Gastroesophageal sphincter (tissue), 4 donors: ENCODE measurements at regions not wholly inside any gene's neighbourhood (a gene's known extent, or its start where the extent isn't known, plus 50 kb on each side); places are given as distances from the start of the nearest gene placed in this dataset.

Source experiments
- ATAC-seq: fragments of 150-250 bp; one replicate; pipeline ENCODE4 v1.9.1; 2016; ENCODE audit warnings: mild to moderate bottlenecking, moderate library complexity
- H3K27ac ChIP-seq, 4 donors: fragments of 200-600 bp; sonication (generic) in 3 of 4; 1 replicate in 3 of 4; 2 replicates in 1 of 4; pipeline ENCODE4 v1.5.1; 2016 to 2019
- H3K27me3 ChIP-seq: fragments of 200-600 bp; sonication (generic); one replicate; pipeline ENCODE4 v1.5.1; 2019
- H3K36me3 ChIP-seq, 2 donors: fragments of 200-600 bp; sonication (generic); one replicate each; pipeline ENCODE4 v1.5.1; 2019; ENCODE audit warnings: control low read depth in 1 of 2
- H3K4me1 ChIP-seq, 3 donors: fragments of 200-600 bp; sonication (generic); 1 replicate in 2 of 3; 2 replicates in 1 of 3; pipeline ENCODE4 v1.5.1; 2016 to 2019; ENCODE audit warnings: control low read depth in 2 of 3
- H3K4me3 ChIP-seq, 2 donors: fragments of 200-600 bp; sonication (generic); one replicate each; pipeline ENCODE4 v1.5.1; 2019; ENCODE audit warnings: mild to moderate bottlenecking in 1 of 2, moderate library complexity in 1 of 2
- H3K9me3 ChIP-seq, 3 donors: fragments of 200-600 bp; sonication (generic); one replicate each; pipeline ENCODE4 v1.5.1; 2017 to 2019; ENCODE audit warnings: control low read depth in 2 of 3
- CTCF ChIP-seq, 4 experiments: fragments of 200-600 bp in 2 of 4; fragments of 450-650 bp in 2 of 4; sonication (generic) in 1 of 4; IDR thresholded peaks; one replicate each; pipeline ENCODE4 v1.5.1; 2017 to 2019; ENCODE audit warnings: antibody characterized with exemption in 4 of 4, mild to moderate bottlenecking in 2 of 4, moderate library complexity in 2 of 4
- EP300 ChIP-seq: sonication (generic); formaldehyde crosslinking; IDR thresholded peaks from one replicate; pipeline ENCODE4 v1.6.1; 2017; ENCODE audit warnings: antibody characterized with exemption, mild to moderate bottlenecking
- POLR2A ChIP-seq, 2 donors: fragments of 450-650 bp; IDR thresholded peaks; one replicate each; pipeline ENCODE4 v1.6.1; 2017; ENCODE audit warnings: antibody characterized with exemption in 2 of 2, mild to moderate bottlenecking in 2 of 2, moderate library complexity in 1 of 2
- POLR2AphosphoS5 ChIP-seq: sonication (generic); formaldehyde crosslinking; IDR thresholded peaks from one replicate; pipeline ENCODE4 v1.6.1; 2017; ENCODE audit warnings: antibody characterized with exemption
- WGBS, 2 donors: methylation state at CpG; one replicate each; pipeline ENCODE4 v1.1.5; 2018; ENCODE audit warnings: low coverage in 1 of 2; 5-methylcytosine and 5-hydroxymethylcytosine counted together

- H3K36me3 ChIP-seq, result no peaks in the 10 kb centered on the region
- TF ChIP-seq CTCF (IDR thresholded peaks at IDR 0.05) (no peak), EP300 (no peak), POLR2AphosphoS5 (no peak), POLR2A (IDR thresholded peaks at IDR 0.05) (no peak)
- H3K4me1 ChIP-seq, result no peaks in the 10 kb centered on the region
- H3K4me3 ChIP-seq, result no peak overlapping the region
- H3K27ac ChIP-seq, result no peak overlapping the region
- no peaks in the 10 kb centered on the region for H3K27me3 ChIP-seq
- no peak for ATAC-seq
- no peaks in the 10 kb centered on the region for H3K9me3 ChIP-seq
- WGBS, 2 donors, result 79 to 100% methylated on average over 2 of the region's 2 CpGs
Observed at GRCh38 chr5:102613661-102614060, 114.9 kb upstream of the SLCO6A1 start.

- Histone ChIP-seq H3K27me3 (no peaks in the 10 kb centered on the region), H3K4me1 (no peaks in the 10 kb centered on the region), H3K36me3 (no peaks in the 10 kb centered on the region), H3K4me3 (no peak overlapping the region), H3K9me3 (no peaks in the 10 kb centered on the region), H3K27ac (peak overlapping the region in 1 of 4 donors; percentile 28)
- peak; percentile 80 for ATAC-seq
- TF ChIP-seq EP300 (no peak), POLR2A (IDR thresholded peaks at IDR 0.05) (no peak), CTCF (IDR thresholded peaks at IDR 0.05) (no peak), POLR2AphosphoS5 (no peak)
- 72 to 78% methylated on average over 4 to 5 of the region's 5 CpGs for WGBS, 2 donors
Observed at GRCh38 chr5:102617191-102618187, 118.7 kb upstream of the SLCO6A1 start.

GRCh38 chr5:102622262-102622661, 123.5 kb upstream of the SLCO6A1 start:
- no peak for ATAC-seq
- no peak overlapping the region for H3K27ac ChIP-seq
- H3K4me1 ChIP-seq, result peaks cover 0 to 19% (median 0%) of the 10 kb centered on the region in 3 donors
- no peaks in the 10 kb centered on the region for H3K36me3 ChIP-seq
- TF ChIP-seq POLR2A (IDR thresholded peaks at IDR 0.05) (no peak), EP300 (no peak), POLR2AphosphoS5 (no peak), CTCF (IDR thresholded peaks at IDR 0.05) (no peak)
- no peaks in the 10 kb centered on the region for H3K27me3 ChIP-seq
- H3K9me3 ChIP-seq, result no peaks in the 10 kb centered on the region
- WGBS, 2 donors, result 64 to 75% methylated on average over 3 of the region's 3 CpGs
- H3K4me3 ChIP-seq, result no peak overlapping the region

GRCh38 chr5:102623329-102624065, 124.7 kb upstream of the SLCO6A1 start:
- no peaks in the 10 kb centered on the region for H3K27me3 ChIP-seq
- no peak overlapping the region for H3K27ac ChIP-seq
- no peak for TF ChIP-seq EP300
- no peak for TF ChIP-seq CTCF (IDR thresholded peaks at IDR 0.05)
- no peak for TF ChIP-seq POLR2A (IDR thresholded peaks at IDR 0.05)
- TF ChIP-seq POLR2AphosphoS5, result no peak
- no peak overlapping the region for H3K4me3 ChIP-seq
- ATAC-seq, result no peak
- no peaks in the 10 kb centered on the region for H3K9me3 ChIP-seq
- no peaks in the 10 kb centered on the region for H3K36me3 ChIP-seq
- WGBS, 2 donors, result 87 to 89% methylated on average over 4 of the region's 4 CpGs
- peaks cover 0 to 24% (median 0%) of the 10 kb centered on the region in 3 donors for H3K4me1 ChIP-seq
